ENCODE measurements at regions not wholly inside any gene's neighbourhood (a gene's known extent, or its start where the extent isn't known, plus 50 kb on each side); places are given as distances from the start of the nearest gene placed in this dataset.

DNA sequence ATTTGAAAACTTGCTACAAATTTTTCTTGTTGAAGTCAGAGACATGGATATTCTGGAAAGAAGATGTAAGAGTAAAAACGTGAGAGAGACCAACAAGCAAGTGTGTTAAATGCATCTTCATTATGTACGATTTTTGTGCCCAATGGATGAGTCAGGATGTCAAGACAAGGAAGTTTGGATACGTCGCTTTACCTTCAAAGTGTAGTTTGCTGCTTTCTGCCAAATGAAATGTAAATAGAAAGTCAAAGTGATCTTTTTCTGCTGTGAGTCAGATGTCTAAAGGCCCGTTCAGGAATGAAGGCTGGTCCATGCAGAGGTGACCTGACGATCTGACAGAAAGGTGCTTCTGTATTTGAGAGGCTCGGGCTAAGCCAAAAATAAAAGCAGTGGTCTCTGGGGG is 273.1 kb upstream of the PIK3R1 start:
- Histone ChIP-seq H3K4me1 (ENCODE audit: insufficient read depth, low read length) (no peaks in the 10 kb centered on the region), H3T11ph (ENCODE audit: low read length) (no peak overlapping the region), H3K4ac (ENCODE audit: low read depth, low read length) (no peak overlapping the region), H3K27me3 (ENCODE audit: insufficient read depth, low read length) (no peaks in the 10 kb centered on the region), H3K27ac (ENCODE audit: insufficient read length, low read depth, low read length) (no peak overlapping the region), H3K9me3 (ENCODE audit: control insufficient read depth, low read depth, low read length) (no peaks in the 10 kb centered on the region), H2BK15ac (ENCODE audit: low read depth, low read length) (no peak overlapping the region), H2BK5ac (ENCODE audit: insufficient read length, low read length) (no peak overlapping the region), H3K56ac (ENCODE audit: insufficient read length, low read depth, low read length) (no peak overlapping the region), H2BK120ac (ENCODE audit: low read depth, low read length, poor library complexity, severe bottlenecking) (no peak overlapping the region), H4K5ac (ENCODE audit: insufficient read length, low read depth, low read length) (no peak overlapping the region), H3K23me2 (ENCODE audit: insufficient read length, low read depth, low read length, poor library complexity, severe bottlenecking) (no peaks in the 10 kb centered on the region), H4K91ac (ENCODE audit: insufficient read length, low read depth, low read length) (no peak overlapping the region), H3K18ac (ENCODE audit: insufficient read length, low read depth, low read length) (no peak overlapping the region), H4K20me1 (ENCODE audit: control insufficient read depth, insufficient read depth, insufficient read length) (no peaks in the 10 kb centered on the region), H4K8ac (replicated peaks; ENCODE audit: insufficient read length, low read depth, low read length) (no peak overlapping the region), H2BK12ac (ENCODE audit: insufficient read length, low read depth, low read length) (no peak overlapping the region), H3K79me1 (ENCODE audit: insufficient read depth, low read depth, low read length, poor library complexity, severe bottlenecking) (no peaks in the 10 kb centered on the region), H3K9ac (ENCODE audit: extremely low read depth, insufficient read length, low read length) (no peak overlapping the region), H3K23ac (ENCODE audit: insufficient read length, low read depth, low read length) (no peak overlapping the region), H2BK20ac (ENCODE audit: low read depth, low read length, poor library complexity, severe bottlenecking) (no peak overlapping the region), H2AK5ac (ENCODE audit: insufficient read length, low read length) (no peak overlapping the region), H2AFZ (ENCODE audit: low read length) (no peak overlapping the region), H3K79me2 (ENCODE audit: insufficient read depth, low read length) (0 out of 2 replicates have a peak, but pooled peaks cover 1% of the 10 kb centered on the region), H3K14ac (ENCODE audit: insufficient read depth, low read length) (no peak overlapping the region), H3K4me2 (ENCODE audit: insufficient read depth, insufficient read length, low read length) (no peak overlapping the region)
- no peak for TF ChIP-seq CTCF (conservative IDR thresholded peaks at IDR 0.05)
- no peak overlapping the region for H3K4me3 Mint-ChIP-seq
- H3K4me1 Mint-ChIP-seq: peaks cover 6 to 11% of the 10 kb centered on the region in 2 experiments
- no peaks in the 10 kb centered on the region for H3K36me3 Mint-ChIP-seq (ENCODE audit: insufficient read depth in 1 of 3, low read depth in 3 of 3)
- H3K27me3 Mint-ChIP-seq (ENCODE audit: low read depth): no peaks in the 10 kb centered on the region; the same call in 1 of the 2 replicates
- no CpG with 5 or more reads among the region's 7 CpGs for whole genome bisulfite sequencing (ENCODE audit: extremely low coverage, insufficient read length, low lambda C conversion rate)
- H3K27ac Mint-ChIP-seq: no peak overlapping the region
- H3K9me3 Mint-ChIP-seq: no peaks in the 10 kb centered on the region; a peak in 1 of 5 replicates
- DNase-seq: no peak
